ENCODE measurements at regions not wholly inside any gene's neighbourhood (a gene's known extent, or its start where the extent isn't known, plus 50 kb on each side); places are given as distances from the start of the nearest gene placed in this dataset.

DNA sequence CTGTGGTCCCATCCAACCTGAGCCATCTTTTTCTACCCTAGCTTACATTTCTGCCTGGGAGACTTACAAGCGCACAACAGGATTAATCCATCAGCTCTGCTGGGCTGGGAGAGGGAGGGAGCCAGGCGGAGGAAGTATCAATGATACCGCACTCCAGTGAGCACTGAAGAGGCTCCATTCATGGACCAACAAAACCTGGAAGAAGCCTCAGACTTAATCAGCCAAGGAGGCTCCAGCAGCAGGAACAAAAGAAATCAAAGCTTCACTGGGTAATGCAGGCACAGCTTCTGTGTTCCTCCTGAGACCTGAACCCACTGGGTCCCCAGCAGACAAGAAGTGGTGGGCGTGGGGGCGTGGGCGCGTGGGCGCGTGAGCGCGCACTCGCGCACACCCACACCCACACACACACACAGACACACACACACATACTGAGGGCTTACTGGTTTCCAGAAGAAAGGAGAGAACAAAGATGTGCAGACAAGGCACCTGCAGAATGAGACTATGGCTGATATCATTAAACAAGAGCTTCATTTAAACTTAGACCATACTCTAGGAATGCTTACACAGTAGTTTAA, 87.0 kb upstream of the BOC start:
- no peak overlapping the region for H3K9ac ChIP-seq (ENCODE audit: insufficient read length, low read depth)
- H3K36me3 ChIP-seq (ENCODE audit: insufficient read depth, insufficient read length, low read length): no peaks in the 10 kb centered on the region
- H3K4me3 ChIP-seq (ENCODE audit: insufficient read length, low read depth): no peak overlapping the region
- no peaks in the 10 kb centered on the region for H3K27me3 ChIP-seq (ENCODE audit: insufficient read depth, insufficient read length)
- no peaks in the 10 kb centered on the region for H3K9me3 ChIP-seq (ENCODE audit: insufficient read depth, low read length)
- H3K4me1 ChIP-seq (ENCODE audit: insufficient read depth, insufficient read length): peaks cover 2% of the 10 kb centered on the region
- TF ChIP-seq ZNF274 (IDR thresholded peaks at IDR 0.05; ENCODE audit: low read depth, low read length): no peak
- no peak for TF ChIP-seq YY1 (IDR thresholded peaks at IDR 0.05; ENCODE audit: insufficient read depth, insufficient read length)
- no peak for TF ChIP-seq SUZ12 (IDR thresholded peaks at IDR 0.05; ENCODE audit: extremely low read depth, insufficient read depth, insufficient read length)
- no peak for DNase-seq (ENCODE audit: low read depth, low spot score)

DNA sequence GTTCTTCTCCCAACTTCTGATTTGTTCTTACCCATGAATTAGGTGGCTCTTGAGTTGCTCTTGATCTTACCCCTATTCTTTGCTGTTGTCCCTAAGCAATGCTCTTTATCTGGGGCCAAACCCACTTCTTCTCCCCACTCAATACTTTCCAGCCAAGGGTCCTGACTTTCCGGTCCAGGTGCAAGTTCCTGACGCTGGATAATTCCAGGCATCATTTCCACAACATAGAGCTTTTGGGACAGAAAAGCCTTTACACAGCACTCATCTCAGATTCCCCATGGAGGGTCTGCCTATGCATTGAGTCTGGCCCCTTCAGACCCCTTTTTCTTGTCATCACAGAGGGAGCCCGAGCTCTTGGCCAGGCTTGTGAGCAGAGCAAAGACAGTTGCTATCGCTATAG, 85.4 kb upstream of the BOC start:
- Histone ChIP-seq H3K27me3 (ENCODE audit: insufficient read depth, insufficient read length) (no peaks in the 10 kb centered on the region), H3K36me3 (ENCODE audit: insufficient read depth, insufficient read length, low read length) (no peaks in the 10 kb centered on the region), H3K9ac (ENCODE audit: insufficient read length, low read depth) (no peak overlapping the region), H3K4me1 (ENCODE audit: insufficient read depth, insufficient read length) (peaks cover 2% of the 10 kb centered on the region), H3K9me3 (ENCODE audit: insufficient read depth, low read length) (no peaks in the 10 kb centered on the region), H3K4me3 (ENCODE audit: insufficient read length, low read depth) (no peak overlapping the region)
- TF ChIP-seq YY1 (IDR thresholded peaks at IDR 0.05; ENCODE audit: insufficient read depth, insufficient read length) (no peak), SUZ12 (IDR thresholded peaks at IDR 0.05; ENCODE audit: extremely low read depth, insufficient read depth, insufficient read length) (no peak), ZNF274 (IDR thresholded peaks at IDR 0.05; ENCODE audit: low read depth, low read length) (no peak)
- DNase-seq (ENCODE audit: low read depth, low spot score): no peak

DNA sequence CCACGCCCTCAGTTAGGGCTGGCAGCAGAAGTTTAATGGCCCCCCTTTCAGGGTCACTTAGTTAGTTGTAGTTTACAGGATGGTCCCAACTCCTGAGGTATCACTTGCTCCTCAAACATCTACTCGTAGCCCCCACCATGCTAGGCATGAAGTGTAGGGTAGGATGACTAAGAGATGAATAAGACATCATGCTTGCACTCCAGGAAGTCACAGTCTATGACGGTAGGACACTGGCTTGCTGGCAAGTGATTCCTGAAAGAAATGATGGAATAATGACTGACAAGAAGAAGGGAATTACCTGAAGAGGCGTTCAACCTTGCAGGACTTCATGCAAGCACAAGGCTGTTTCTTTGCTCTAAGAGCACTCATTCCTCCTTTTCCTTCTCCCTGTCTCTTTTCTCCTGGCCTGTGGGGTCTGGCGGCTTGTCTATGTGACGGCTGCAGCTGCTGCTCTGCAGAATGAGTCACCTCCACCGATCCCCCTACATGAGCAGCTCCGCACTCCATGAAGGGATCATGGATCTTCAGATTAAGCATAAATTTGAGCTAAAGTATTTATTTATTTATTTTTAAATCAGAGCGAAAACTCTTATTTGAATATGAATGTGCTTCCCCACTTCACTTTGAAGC, 82.9 kb upstream of the BOC start:
- Histone ChIP-seq H3K4me3 (ENCODE audit: insufficient read length, low read depth) (no peak overlapping the region), H3K27me3 (ENCODE audit: insufficient read depth, insufficient read length) (no peaks in the 10 kb centered on the region), H3K9me3 (ENCODE audit: insufficient read depth, low read length) (no peaks in the 10 kb centered on the region), H3K4me1 (ENCODE audit: insufficient read depth, insufficient read length) (no peaks in the 10 kb centered on the region), H3K36me3 (ENCODE audit: insufficient read depth, insufficient read length, low read length) (no peaks in the 10 kb centered on the region), H3K9ac (ENCODE audit: insufficient read length, low read depth) (no peak overlapping the region)
- DNase-seq (ENCODE audit: low read depth, low spot score): no peak
- TF ChIP-seq SUZ12 (IDR thresholded peaks at IDR 0.05; ENCODE audit: extremely low read depth, insufficient read depth, insufficient read length) (no peak), ZNF274 (IDR thresholded peaks at IDR 0.05; ENCODE audit: low read depth, low read length) (no peak), YY1 (IDR thresholded peaks at IDR 0.05; ENCODE audit: insufficient read depth, insufficient read length) (no peak)

DNA sequence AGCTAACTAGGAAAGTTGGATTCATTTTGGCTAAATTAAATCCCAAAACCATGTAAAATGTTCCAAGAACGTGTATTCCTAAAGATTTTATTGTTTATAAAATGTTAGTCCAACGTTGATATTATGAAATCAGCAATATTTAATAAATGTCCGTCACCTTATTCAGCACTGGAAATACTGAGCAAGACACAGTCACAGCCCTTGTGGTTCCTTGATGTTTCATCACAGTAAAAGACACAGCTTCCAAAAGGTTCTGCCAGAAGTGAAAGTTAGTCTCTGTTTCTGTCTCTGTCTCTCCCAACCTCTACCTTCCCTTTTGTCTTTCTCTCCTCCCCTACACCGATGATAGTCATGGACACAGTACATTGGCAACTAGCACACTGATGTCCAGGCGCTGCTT, 82.2 kb upstream of the BOC start:
- no peak for DNase-seq (ENCODE audit: low read depth, low spot score)
- no peak overlapping the region for H3K9ac ChIP-seq (ENCODE audit: insufficient read length, low read depth)
- H3K36me3 ChIP-seq (ENCODE audit: insufficient read depth, insufficient read length, low read length): no peaks in the 10 kb centered on the region
- TF ChIP-seq SUZ12 (IDR thresholded peaks at IDR 0.05; ENCODE audit: extremely low read depth, insufficient read depth, insufficient read length) (no peak), ZNF274 (IDR thresholded peaks at IDR 0.05; ENCODE audit: low read depth, low read length) (no peak), YY1 (IDR thresholded peaks at IDR 0.05; ENCODE audit: insufficient read depth, insufficient read length) (no peak)
- no peaks in the 10 kb centered on the region for H3K9me3 ChIP-seq (ENCODE audit: insufficient read depth, low read length)
- H3K27me3 ChIP-seq (ENCODE audit: insufficient read depth, insufficient read length): no peaks in the 10 kb centered on the region
- H3K4me1 ChIP-seq (ENCODE audit: insufficient read depth, insufficient read length): no peaks in the 10 kb centered on the region
- H3K4me3 ChIP-seq (ENCODE audit: insufficient read length, low read depth): no peak overlapping the region

DNA sequence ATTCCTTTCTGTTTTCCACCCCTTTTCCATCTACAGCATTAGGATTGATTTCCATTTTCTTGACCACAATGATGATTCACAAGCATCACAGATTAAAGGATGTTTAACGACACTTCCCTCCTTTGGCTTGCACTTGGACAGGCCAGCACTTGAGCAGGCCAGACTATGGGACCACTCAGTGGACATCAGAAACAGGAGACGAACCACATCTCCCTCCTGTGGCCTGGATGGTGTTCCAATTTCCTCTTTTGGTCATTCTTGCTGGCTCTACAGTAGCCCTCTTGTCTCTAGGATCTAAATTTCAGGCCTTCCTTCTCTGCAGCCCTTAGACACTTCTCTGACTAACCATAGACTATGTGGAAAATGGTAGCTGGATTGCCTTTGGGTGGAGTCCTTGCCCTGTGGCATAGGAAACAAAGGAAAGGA, 78.8 kb upstream of the BOC start:
- Histone ChIP-seq H3K9me3 (ENCODE audit: insufficient read depth, low read length) (no peaks in the 10 kb centered on the region), H3K9ac (ENCODE audit: insufficient read length, low read depth) (no peak overlapping the region), H3K4me1 (ENCODE audit: insufficient read depth, insufficient read length) (no peaks in the 10 kb centered on the region), H3K36me3 (ENCODE audit: insufficient read depth, insufficient read length, low read length) (no peaks in the 10 kb centered on the region), H3K4me3 (ENCODE audit: insufficient read length, low read depth) (no peak overlapping the region), H3K27me3 (ENCODE audit: insufficient read depth, insufficient read length) (no peaks in the 10 kb centered on the region)
- no peak for TF ChIP-seq SUZ12 (IDR thresholded peaks at IDR 0.05; ENCODE audit: extremely low read depth, insufficient read depth, insufficient read length)
- TF ChIP-seq YY1 (IDR thresholded peaks at IDR 0.05; ENCODE audit: insufficient read depth, insufficient read length): no peak
- no peak for TF ChIP-seq ZNF274 (IDR thresholded peaks at IDR 0.05; ENCODE audit: low read depth, low read length)
- DNase-seq (ENCODE audit: low read depth, low spot score): no peak

DNA sequence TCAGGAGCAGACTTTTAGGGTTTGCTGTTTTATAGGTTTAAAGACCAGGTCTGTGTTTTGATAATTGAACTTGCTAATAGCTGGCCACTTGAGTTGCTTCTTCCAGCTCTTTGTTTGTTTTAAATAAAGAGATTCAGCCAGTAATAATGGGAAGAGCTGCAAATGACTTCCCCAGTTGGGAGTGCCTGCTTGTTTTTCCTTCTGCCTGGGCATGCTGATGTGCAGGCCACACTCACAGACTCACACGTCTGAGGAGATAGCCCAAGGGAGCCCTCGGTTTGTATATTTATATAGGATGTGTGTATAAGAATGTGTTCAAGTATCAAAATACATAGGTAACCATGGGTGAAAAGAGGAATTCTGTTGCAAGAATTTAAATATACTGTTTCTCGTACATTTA, 78.2 kb upstream of the BOC start:
- no peaks in the 10 kb centered on the region for H3K27me3 ChIP-seq (ENCODE audit: insufficient read depth, insufficient read length)
- H3K9ac ChIP-seq (ENCODE audit: insufficient read length, low read depth): no peak overlapping the region
- H3K4me3 ChIP-seq (ENCODE audit: insufficient read length, low read depth): no peak overlapping the region
- H3K4me1 ChIP-seq (ENCODE audit: insufficient read depth, insufficient read length): no peaks in the 10 kb centered on the region
- TF ChIP-seq SUZ12 (IDR thresholded peaks at IDR 0.05; ENCODE audit: extremely low read depth, insufficient read depth, insufficient read length) (no peak), ZNF274 (IDR thresholded peaks at IDR 0.05; ENCODE audit: low read depth, low read length) (no peak), YY1 (IDR thresholded peaks at IDR 0.05; ENCODE audit: insufficient read depth, insufficient read length) (no peak)
- no peaks in the 10 kb centered on the region for H3K36me3 ChIP-seq (ENCODE audit: insufficient read depth, insufficient read length, low read length)
- DNase-seq (ENCODE audit: low read depth, low spot score): no peak
- no peaks in the 10 kb centered on the region for H3K9me3 ChIP-seq (ENCODE audit: insufficient read depth, low read length)

DNA sequence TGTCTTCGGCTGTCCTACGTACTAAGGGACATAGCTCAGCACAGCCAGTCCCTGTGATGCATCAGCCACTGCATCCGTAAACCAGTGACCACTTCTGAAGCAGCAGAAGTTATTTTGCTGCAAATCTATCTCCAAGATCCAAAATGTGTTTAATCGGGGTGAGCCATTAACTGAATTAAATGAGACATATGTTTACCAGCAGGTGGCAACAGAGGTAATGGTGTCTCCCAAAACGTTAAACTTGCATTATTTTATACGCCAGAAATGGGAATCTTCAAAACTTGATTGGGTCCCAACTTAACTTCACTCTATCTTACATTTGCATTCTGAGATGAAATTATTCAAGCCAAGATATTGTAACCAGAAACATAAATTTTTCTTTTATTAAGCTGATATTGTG, 75.3 kb upstream of the BOC start:
- no peaks in the 10 kb centered on the region for H3K4me1 ChIP-seq (ENCODE audit: insufficient read depth, insufficient read length)
- no peak overlapping the region for H3K9ac ChIP-seq (ENCODE audit: insufficient read length, low read depth)
- no peak overlapping the region for H3K4me3 ChIP-seq (ENCODE audit: insufficient read length, low read depth)
- no peaks in the 10 kb centered on the region for H3K9me3 ChIP-seq (ENCODE audit: insufficient read depth, low read length)
- H3K27me3 ChIP-seq (ENCODE audit: insufficient read depth, insufficient read length): no peaks in the 10 kb centered on the region
- DNase-seq (ENCODE audit: low read depth, low spot score): no peak
- H3K36me3 ChIP-seq (ENCODE audit: insufficient read depth, insufficient read length, low read length): no peaks in the 10 kb centered on the region
- no peak for TF ChIP-seq ZNF274 (IDR thresholded peaks at IDR 0.05; ENCODE audit: low read depth, low read length)
- TF ChIP-seq YY1 (IDR thresholded peaks at IDR 0.05; ENCODE audit: insufficient read depth, insufficient read length): no peak
- TF ChIP-seq SUZ12 (IDR thresholded peaks at IDR 0.05; ENCODE audit: extremely low read depth, insufficient read depth, insufficient read length): no peak

All from NT2/D1 (cell line).